GM21717 (cell line): ENCODE measurements at regions not wholly inside any gene's neighbourhood (a gene's known extent, or its start where the extent isn't known, plus 50 kb on each side); places are given as distances from the start of the nearest gene placed in this dataset.

Source experiments
- ATAC-seq: cut with Tn5 transposase; IDR thresholded peaks from one replicate; pipeline ENCODE4 v1.9.1; 2021; ENCODE audit warnings: mild to moderate bottlenecking, moderate library complexity; ENCODE audit not compliant: unreplicated experiment

DNA sequence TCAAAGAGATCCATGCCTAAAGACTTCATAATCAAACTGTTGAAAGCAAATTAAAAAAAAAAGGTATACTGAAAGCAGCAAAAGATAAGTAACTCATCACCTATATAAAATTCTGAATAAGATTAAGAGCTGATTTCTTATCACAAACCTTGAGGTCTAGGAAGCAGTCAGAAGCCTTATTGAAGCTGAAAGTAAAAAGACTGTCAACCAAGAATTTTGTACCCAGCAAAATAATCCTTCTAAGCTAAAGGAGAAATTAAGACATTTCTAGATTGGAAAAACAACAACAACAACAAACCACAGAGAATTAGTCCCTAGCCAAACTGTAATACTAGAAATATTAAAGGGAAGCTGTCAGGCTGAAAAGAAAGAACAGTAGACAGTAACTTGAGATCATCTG is 622.9 kb downstream of the PCDH7 start:
- no peak for ATAC-seq

- ATAC-seq = no peak
These were observed 629.7 kb downstream of the PCDH7 start for GRCh38 chr4:31349907-31350306.

DNA sequence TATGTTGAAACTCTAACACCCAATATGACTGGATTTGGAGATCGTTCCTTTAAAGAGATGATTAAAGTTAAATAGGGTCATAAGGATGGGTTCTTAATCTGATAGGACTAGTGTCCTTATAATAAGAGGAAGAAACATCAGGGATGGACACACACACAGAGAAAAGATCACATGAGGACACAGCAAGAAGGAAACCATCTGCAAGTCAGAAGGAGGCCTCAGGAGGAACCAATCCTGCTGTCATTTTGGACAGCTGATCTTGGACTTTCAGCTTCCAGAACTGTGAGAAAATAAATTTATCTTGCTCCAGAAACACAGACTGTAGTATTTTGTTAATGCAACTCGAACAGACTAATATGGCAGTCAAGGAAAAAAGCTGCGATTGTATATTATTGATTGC is 631.5 kb downstream of the PCDH7 start:
- no peak for ATAC-seq

- ATAC-seq = no peak
These were observed 636.7 kb downstream of the PCDH7 start for GRCh38 chr4:31356839-31357238.

- no peak for ATAC-seq
These were observed 640.6 kb downstream of the PCDH7 start for GRCh38 chr4:31360786-31361185.

GRCh38 chr4:31362756-31363155 is 642.6 kb downstream of the PCDH7 start:
- ATAC-seq = no peak

DNA sequence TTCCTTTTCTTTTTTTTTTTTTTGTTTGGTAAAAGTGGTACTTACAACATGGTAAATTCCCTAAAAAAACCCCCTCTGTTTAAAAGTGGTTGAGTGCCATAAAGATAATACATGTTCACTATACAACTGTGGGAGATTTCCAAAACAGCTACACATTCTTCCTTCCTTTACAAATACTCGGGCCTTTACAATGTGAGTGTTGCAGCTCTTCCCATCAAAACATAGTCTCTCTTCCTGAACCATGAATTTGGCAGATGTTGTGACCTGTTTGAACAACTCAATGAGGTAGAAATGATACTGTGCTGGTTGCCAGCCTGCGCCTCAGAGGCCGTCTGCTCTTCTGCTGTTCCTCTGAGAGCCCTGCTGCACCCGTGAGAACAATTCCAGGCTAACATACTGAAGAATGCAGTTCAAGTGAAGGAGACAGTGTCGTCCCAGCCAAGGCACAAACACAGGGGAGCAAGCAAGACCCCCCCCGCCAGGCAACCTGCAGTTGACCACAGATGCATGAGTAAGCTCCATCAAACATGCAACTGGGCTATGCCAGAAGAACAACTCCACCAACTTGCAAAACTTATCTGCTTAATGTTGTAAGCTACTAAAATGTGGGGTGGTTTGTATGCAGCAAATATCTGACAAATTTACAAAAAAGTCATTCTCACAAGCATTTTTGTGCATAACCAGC is 645.0 kb downstream of the PCDH7 start:
- no peak for ATAC-seq

GRCh38 chr4:31366041-31366440 is 645.9 kb downstream of the PCDH7 start:
- no peak for ATAC-seq

GRCh38 chr4:31370866-31371465 is 650.8 kb downstream of the PCDH7 start:
- peak; percentile 97 for ATAC-seq

- ATAC-seq = no peak
These were observed 654.2 kb downstream of the PCDH7 start for GRCh38 chr4:31374256-31374960.

DNA sequence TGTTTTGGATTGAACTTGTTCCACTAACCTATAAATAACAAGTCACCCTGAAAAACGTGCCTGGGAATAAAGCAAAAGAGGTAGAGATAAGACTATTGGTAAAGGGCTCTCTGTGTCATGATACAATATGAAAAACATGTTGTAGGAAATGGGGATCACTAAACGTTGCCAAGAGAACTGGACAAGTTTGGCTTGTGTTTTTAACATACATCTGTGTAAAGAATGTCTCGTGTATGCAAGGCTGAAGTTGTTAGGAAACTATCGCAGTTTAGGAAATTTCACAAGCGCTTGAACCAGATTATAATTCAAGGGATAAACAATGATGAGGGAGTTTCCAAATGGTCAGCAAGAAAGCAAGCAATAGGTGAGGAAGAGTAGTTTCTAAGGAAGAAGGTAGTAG is 655.8 kb downstream of the PCDH7 start:
- no peak for ATAC-seq

DNA sequence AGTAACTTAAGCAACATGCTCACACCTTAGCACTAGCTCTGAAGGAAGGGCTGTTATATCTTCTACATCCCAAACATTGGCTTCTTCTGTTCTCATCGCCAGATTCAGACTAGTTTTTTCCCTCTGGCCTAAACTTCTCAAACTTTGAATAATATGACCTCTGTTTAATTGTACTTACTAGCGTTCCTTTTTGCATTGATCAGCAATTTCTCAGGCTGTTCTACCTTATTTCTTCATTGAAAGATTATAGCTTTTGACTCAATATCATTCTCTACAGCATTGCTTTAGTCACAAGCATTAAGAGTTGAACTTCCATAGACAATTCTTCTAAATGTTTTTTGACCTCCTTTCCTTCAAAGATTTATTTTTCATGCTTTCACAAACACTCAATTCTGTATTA is 659.2 kb downstream of the PCDH7 start:
- ATAC-seq = no peak

DNA sequence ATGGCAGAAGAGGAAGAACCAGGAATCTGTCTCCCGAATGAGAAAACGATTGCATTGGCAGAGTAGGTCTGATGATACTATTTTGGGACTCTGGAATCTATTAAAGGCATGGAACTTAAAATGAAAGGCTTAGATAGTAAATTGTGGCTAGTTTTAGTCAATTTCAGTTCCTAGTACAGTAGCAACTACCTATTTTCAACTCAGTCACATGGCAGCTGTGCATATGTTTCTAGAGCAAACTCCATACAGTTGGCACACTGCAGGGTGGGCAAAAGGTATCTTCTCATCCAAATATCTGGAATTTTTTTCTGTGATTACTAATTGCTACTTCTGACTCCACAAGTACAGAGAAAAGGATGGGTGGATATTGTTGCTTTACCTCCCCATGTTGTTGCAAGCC is 663.6 kb downstream of the PCDH7 start:
- ATAC-seq = no peak

- ATAC-seq = no peak
These were observed 670.7 kb downstream of the PCDH7 start for GRCh38 chr4:31390849-31391248.

GRCh38 chr4:31391976-31392375 is 671.8 kb downstream of the PCDH7 start:
- no peak for ATAC-seq

GRCh38 chr4:31392923-31393322 is 672.8 kb downstream of the PCDH7 start:
- ATAC-seq = no peak

GRCh38 chr4:31408121-31408520 is 688.0 kb downstream of the PCDH7 start:
- ATAC-seq = no peak

DNA sequence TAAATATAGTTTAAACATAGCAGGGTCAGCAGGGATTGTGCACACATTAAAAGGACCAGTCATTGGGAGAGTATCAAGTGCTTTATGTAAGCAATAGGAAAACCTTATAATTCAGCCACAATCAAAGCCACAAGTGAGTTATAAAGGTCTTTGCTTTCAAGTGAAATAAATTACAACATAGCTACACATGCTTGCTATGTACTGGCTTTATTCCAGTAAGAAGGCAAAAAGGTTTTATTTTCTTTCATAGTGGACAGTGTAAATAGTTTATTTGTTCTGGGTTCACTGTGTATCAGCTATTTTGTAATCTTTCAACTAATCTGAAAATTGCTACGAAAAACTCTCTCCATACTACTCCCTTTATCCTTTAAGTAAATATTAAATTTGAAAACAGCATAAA is 691.4 kb downstream of the PCDH7 start:
- no peak for ATAC-seq

GRCh38 chr4:31415629-31416028 is 695.5 kb downstream of the PCDH7 start:
- no peak for ATAC-seq

GRCh38 chr4:31416498-31416897 is 696.3 kb downstream of the PCDH7 start:
- no peak for ATAC-seq

GRCh38 chr4:31417040-31417439 is 696.9 kb downstream of the PCDH7 start:
- no peak for ATAC-seq

- no peak for ATAC-seq
These were observed 701.8 kb downstream of the PCDH7 start for GRCh38 chr4:31422006-31422405.
